Lower leg skin (tissue), 4 donors: ENCODE measurements at regions not wholly inside any gene's neighbourhood (a gene's known extent, or its start where the extent isn't known, plus 50 kb on each side); places are given as distances from the start of the nearest gene placed in this dataset.

Experiments used
- DNase-seq, 2 donors: peaks; one replicate each; pipeline ENCODE4 v3.0.0-alpha.2; 2019; ENCODE audit warnings: low spot score in 2 of 2
- H3K4me3 ChIP-seq: fragments of 200-600 bp; sonication (generic); 2 replicates; pipeline ENCODE4 v1.5.1; 2017; ENCODE audit warnings: mild to moderate bottlenecking, low read depth; ENCODE audit not compliant: poor library complexity, severe bottlenecking
- CTCF ChIP-seq, 3 donors: fragments of 450-650 bp; IDR thresholded peaks; one replicate each; pipeline ENCODE4 v1.5.1; 2016; ENCODE audit warnings: antibody characterized with exemption in 3 of 3, mild to moderate bottlenecking in 3 of 3, moderate library complexity in 2 of 3
- POLR2A ChIP-seq, 2 donors: fragments of 450-650 bp; IDR thresholded peaks; one replicate each; pipeline ENCODE4 v1.6.1; 2016 to 2017; ENCODE audit warnings: antibody characterized with exemption in 2 of 2, mild to moderate bottlenecking in 1 of 2, moderate library complexity in 1 of 2
- WGBS, 2 donors: methylation state at CpG; one replicate each; pipeline ENCODE4 v1.1.5; 2018; 5-methylcytosine and 5-hydroxymethylcytosine counted together
- intact Hi-C: fragments of 100-400 bp; cut with DNase I; formaldehyde crosslinking; loops from one replicate; pipeline ENCODE4 v1.15.0; 2023; ENCODE audit warnings: low total_unique reads

GRCh38 chr12:126349383-126349782 lies 1284.1 kb downstream of the AACS start:
- intact Hi-C loops, result no loop called here
- DNase-seq, result no peak
- 63 to 82% methylated on average over 5 of the region's 5 CpGs for WGBS, 2 donors
- no peak overlapping the region for H3K4me3 ChIP-seq
- TF ChIP-seq CTCF (IDR thresholded peaks at IDR 0.05) (no peak), POLR2A (IDR thresholded peaks at IDR 0.05) (no peak)

GRCh38 chr12:126353604-126354003 lies 1288.4 kb downstream of the AACS start:
- 20 to 38% methylated on average over 1 of the region's 1 CpG for WGBS, 2 donors
- H3K4me3 ChIP-seq, result no peak overlapping the region
- no peak for DNase-seq
- intact Hi-C loops, result no loop called here
- TF ChIP-seq POLR2A (IDR thresholded peaks at IDR 0.05) (no peak), CTCF (IDR thresholded peaks at IDR 0.05) (no peak)

DNA sequence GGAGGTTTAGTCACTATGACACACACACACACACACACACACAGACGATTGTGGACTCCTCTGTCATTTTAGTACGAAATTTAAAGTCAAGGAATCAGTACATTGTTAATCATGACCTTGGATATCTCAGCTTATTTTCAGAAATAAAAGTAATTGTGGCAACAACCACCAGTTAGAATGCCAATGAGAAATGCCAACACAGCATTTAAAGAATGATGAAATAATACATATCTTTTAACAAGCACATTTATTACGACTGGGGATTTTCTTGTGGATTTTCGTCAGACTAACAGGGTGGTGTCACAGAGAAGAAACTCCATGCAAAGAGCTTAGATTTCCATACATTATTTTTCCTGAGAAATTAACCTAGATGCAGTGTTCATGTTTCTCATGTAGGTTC lies 1289.4 kb downstream of the AACS start:
- WGBS, 2 donors, result 50 to 69% methylated on average over 4 of the region's 4 CpGs
- intact Hi-C loops, result no loop called here
- no peak overlapping the region for H3K4me3 ChIP-seq
- DNase-seq, result no peak
- TF ChIP-seq POLR2A (IDR thresholded peaks at IDR 0.05) (no peak), CTCF (IDR thresholded peaks at IDR 0.05) (no peak)

DNA sequence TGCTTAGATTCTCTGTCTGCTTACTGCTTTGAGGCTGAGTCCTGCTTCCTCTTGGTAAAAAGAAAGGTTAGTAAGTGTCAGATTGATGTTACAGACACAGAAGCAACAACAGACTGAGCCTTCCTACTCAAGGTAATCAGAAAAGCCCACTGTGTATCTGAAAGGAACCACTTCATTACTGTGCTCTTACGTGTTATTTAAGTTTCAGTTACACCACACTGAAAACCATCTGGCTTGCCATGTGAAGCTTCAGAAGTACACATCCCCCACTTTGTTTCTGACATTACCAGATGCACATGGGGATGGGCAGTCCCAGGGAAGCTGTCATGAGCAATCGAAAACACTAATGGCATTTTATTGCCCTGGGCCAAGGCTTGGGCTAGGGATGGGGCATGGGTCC lies 1290.1 kb downstream of the AACS start:
- TF ChIP-seq POLR2A (IDR thresholded peaks at IDR 0.05), result no peak
- TF ChIP-seq CTCF (IDR thresholded peaks at IDR 0.05), result no peak
- WGBS, 2 donors, result 59 to 74% methylated on average over 2 of the region's 2 CpGs
- intact Hi-C loops, result no loop called here
- H3K4me3 ChIP-seq, result no peak overlapping the region
- DNase-seq, result no peak

DNA sequence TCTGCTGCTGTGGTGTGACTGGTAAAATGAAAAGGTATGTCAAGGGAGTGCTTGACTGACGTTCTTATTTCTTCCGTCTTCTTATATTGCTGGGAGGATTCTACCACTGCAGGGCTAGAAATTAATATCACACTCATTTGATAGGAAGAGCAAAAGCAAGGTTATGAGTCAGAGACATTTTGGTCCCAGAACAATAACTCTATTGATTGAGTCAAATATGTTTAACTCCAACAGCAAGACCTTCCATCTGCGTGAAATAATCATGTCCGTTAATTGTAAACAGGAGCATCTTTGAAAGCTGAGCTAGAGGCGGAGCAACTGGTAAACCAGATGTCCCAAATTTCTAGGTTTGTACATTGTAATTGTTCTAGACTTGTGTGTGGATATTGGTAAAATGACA lies 1293.6 kb downstream of the AACS start:
- intact Hi-C loops, result no loop called here
- WGBS, 2 donors, result 58 to 64% methylated on average over 5 of the region's 5 CpGs
- TF ChIP-seq POLR2A (IDR thresholded peaks at IDR 0.05) (no peak), CTCF (IDR thresholded peaks at IDR 0.05) (no peak)
- H3K4me3 ChIP-seq, result no peak overlapping the region
- DNase-seq, result no peak

GRCh38 chr12:126359216-126359615 lies 1294.0 kb downstream of the AACS start:
- no peak for TF ChIP-seq POLR2A (IDR thresholded peaks at IDR 0.05)
- no peak for TF ChIP-seq CTCF (IDR thresholded peaks at IDR 0.05)
- 53 to 67% methylated on average over 3 of the region's 3 CpGs for WGBS, 2 donors
- no peak overlapping the region for H3K4me3 ChIP-seq
- no peak for DNase-seq
- intact Hi-C loops, result no loop called here
